Activated CD8-positive, alpha-beta memory T cell treated with anti-CD3 and anti-CD28 coated beads for 36 hours (primary cell): ENCODE measurements at regions not wholly inside any gene's neighbourhood (a gene's known extent, or its start where the extent isn't known, plus 50 kb on each side); places are given as distances from the start of the nearest gene placed in this dataset.
"Not testable (repeated sequence)": the region's sequence is repeated elsewhere in the genome, so short reads cannot be mapped to it uniquely, and the experiment has no call there.

Experiments
- CTCF ChIA-PET: fragments of 350-600 bp; sonication (Branson Sonifier 250); formaldehyde crosslinking; loops from one replicate; lab custom pipeline; 2021; ENCODE audit warnings: antibody characterized with exemption; lab: Charles Lee
- POLR2A ChIA-PET: fragments of 350-600 bp; sonication (Branson Sonifier 250); formaldehyde crosslinking; loops from one replicate; lab custom pipeline; 2021; ENCODE audit warnings: antibody characterized with exemption; lab: Charles Lee

- CTCF ChIA-PET, result interaction anchor here (0.6 kb wide), 1 partner anchor 37 kb away, joined by 4 read pairs; no protein-coding TSS in a partner anchor
- POLR2A ChIA-PET, result no interaction called here
These were observed 1528.0 kb downstream of the SLITRK5 start for GRCh38 chr13:89199138-89199537.

- ChIA-PET CTCF (no interaction called here), POLR2A (no interaction called here)
These were observed 1533.3 kb downstream of the SLITRK5 start for GRCh38 chr13:89204435-89204834.

GRCh38 chr13:89205856-89206520, 1534.8 kb downstream of the SLITRK5 start:
- ChIA-PET CTCF (no interaction called here), POLR2A (no interaction called here)

- ChIA-PET POLR2A (no interaction called here), CTCF (no interaction called here)
These were observed 1541.0 kb downstream of the SLITRK5 start for GRCh38 chr13:89212186-89212585.

GRCh38 chr13:89214185-89214584, 1543.0 kb downstream of the SLITRK5 start:
- POLR2A ChIA-PET, result no interaction called here

GRCh38 chr13:89215319-89215718, 1544.1 kb downstream of the SLITRK5 start:
- POLR2A ChIA-PET, CTCF ChIA-PET: not testable (repeated sequence)

More at GRCh38 chr13:89214185-89214584, 1543.0 kb downstream of the SLITRK5 start:
- CTCF ChIA-PET, result no interaction called here

- POLR2A ChIA-PET, result no interaction called here
- CTCF ChIA-PET, result no interaction called here
These were observed 1546.6 kb downstream of the SLITRK5 start for GRCh38 chr13:89217813-89218212.

- POLR2A ChIA-PET, result no interaction called here
- CTCF ChIA-PET, result interaction anchor here (1.0 kb wide), 1 partner anchor 20 kb away, joined by 4 read pairs; no protein-coding TSS in a partner anchor
These were observed 1550.5 kb downstream of the SLITRK5 start for GRCh38 chr13:89221557-89222158.

- ChIA-PET CTCF (no interaction called here), POLR2A (no interaction called here)
These were observed 1556.2 kb downstream of the SLITRK5 start for GRCh38 chr13:89227356-89227755.

GRCh38 chr13:89238496-89238895, 1567.3 kb downstream of the SLITRK5 start:
- POLR2A ChIA-PET, result no interaction called here

GRCh38 chr13:89239361-89240127, 1568.4 kb downstream of the SLITRK5 start:
- ChIA-PET POLR2A (no interaction called here), CTCF (no interaction called here)

More at GRCh38 chr13:89238496-89238895, 1567.3 kb downstream of the SLITRK5 start:
- CTCF ChIA-PET, result no interaction called here

- ChIA-PET CTCF (no interaction called here), POLR2A (no interaction called here)
These were observed 1584.8 kb downstream of the SLITRK5 start for GRCh38 chr13:89255844-89256406.

GRCh38 chr13:89267734-89268133, 1596.6 kb downstream of the SLITRK5 start:
- CTCF ChIA-PET, result no interaction called here
- POLR2A ChIA-PET, result no interaction called here

- ChIA-PET CTCF (no interaction called here), POLR2A (no interaction called here)
These were observed 1598.6 kb downstream of the SLITRK5 start for GRCh38 chr13:89269737-89270136.

GRCh38 chr13:89270736-89271135, 1599.6 kb downstream of the SLITRK5 start:
- POLR2A ChIA-PET, result no interaction called here
- CTCF ChIA-PET, result no interaction called here

GRCh38 chr13:89279374-89279773, 1608.2 kb downstream of the SLITRK5 start:
- POLR2A ChIA-PET, result no interaction called here
- CTCF ChIA-PET, result no interaction called here

- ChIA-PET CTCF (no interaction called here), POLR2A (no interaction called here)
These were observed 1610.2 kb downstream of the SLITRK5 start for GRCh38 chr13:89281331-89281730.

- CTCF ChIA-PET, result no interaction called here
- POLR2A ChIA-PET, result no interaction called here
These were observed 1611.1 kb downstream of the SLITRK5 start for GRCh38 chr13:89282241-89282640.

GRCh38 chr13:89287381-89287780, 1616.2 kb downstream of the SLITRK5 start:
- ChIA-PET CTCF (no interaction called here), POLR2A (no interaction called here)
